HCT116 (cell line): ENCODE measurements at regions not wholly inside any gene's neighbourhood (a gene's known extent, or its start where the extent isn't known, plus 50 kb on each side); places are given as distances from the start of the nearest gene placed in this dataset.

Source experiments
- ATAC-seq: fragments of 200-7000 bp; cut with Tn5 transposase; 2 replicates; pipeline ENCODE4 v1.9.1; 2020; ENCODE audit warnings: mild to moderate bottlenecking, moderate library complexity
- BruUV-seq: library from RNA; stranded (reverse); fragments of 400-500 nt; replicated peaks from 2 replicates; lab custom pipeline; 2021; lab: Mats Ljungman, UMichigan
- CTCF ChIA-PET: fragments of 300-600 bp; sonication (Branson Sonifier 250); formaldehyde crosslinking; loops from one replicate; lab custom pipeline; 2021; ENCODE audit warnings: antibody characterized with exemption; lab: Charles Lee
- POLR2A ChIA-PET: fragments of 300-600, 350-600 bp; sonication (Branson Sonifier 250); formaldehyde crosslinking; loops from one replicate; lab custom pipeline; 2021; ENCODE audit warnings: antibody characterized with exemption; lab: Charles Lee
- RAD21 ChIA-PET, 2 experiments: fragments of 300-600 bp; sonication (Branson Sonifier 250); formaldehyde crosslinking; loops; one replicate each; lab custom pipeline; 2023; ENCODE audit warnings: low total read pairs in 2 of 2; ENCODE audit not compliant: uncharacterized antibody in 2 of 2, unreplicated experiment in 2 of 2, low non-redundant PET in 1 of 2; lab: Charles Lee
- DNase-seq: peaks from one replicate; pipeline ENCODE4 v3.0.0-alpha.2; 2010; ENCODE audit warnings: low read depth, low spot score
- H2AFZ ChIP-seq: fragments of 200-600 bp; shearing (Covaris generic), sonication (generic); 2 replicates; pipeline ENCODE4 v1.6.1; 2017; ENCODE audit warnings: low read depth, mixed run types, mixed read lengths, antibody characterized with exemption, low read length; ENCODE audit not compliant: poor library complexity, severe bottlenecking
- H3K27ac ChIP-seq: 2 replicates; pipeline ENCODE4 v1.5.1; 2012; ENCODE audit warnings: low read depth, low read length
- H3K27me3 ChIP-seq: fragments of 200-600 bp; sonication (generic); 2 replicates; pipeline ENCODE4 v1.6.1; 2016; ENCODE audit warnings: mixed run types, low read length, mixed read lengths; ENCODE audit not compliant: insufficient read depth
- H3K36me3 ChIP-seq, 2 experiments: fragments of 200-500 bp in 1 of 2; fragments of 200-600 bp in 1 of 2; sonication (Bioruptor generic) in 1 of 2; sonication (generic) in 1 of 2; 2 replicates each; pipeline versions ENCODE4 v1.5.1 to v1.6.1; 2014 to 2016; ENCODE audit warnings: low read length in 2 of 2, inconsistent platforms in 1 of 2, mixed read lengths in 1 of 2, mixed run types in 1 of 2; ENCODE audit not compliant: insufficient read depth in 2 of 2, control insufficient read depth in 1 of 2
- H3K4me1 ChIP-seq, 2 experiments: fragments of 200-600 bp in 1 of 2; sonication (generic) in 1 of 2; 2 replicates each; pipeline versions ENCODE4 v1.5.1 to v1.6.1; 2012 to 2017; ENCODE audit warnings: low read length in 2 of 2, inconsistent platforms in 1 of 2, mild to moderate bottlenecking in 1 of 2, mixed read lengths in 1 of 2, mixed run types in 1 of 2, moderate library complexity in 1 of 2; ENCODE audit not compliant: insufficient read depth in 2 of 2, control insufficient read depth in 1 of 2
- H3K4me2 ChIP-seq: fragments of 200-600 bp; sonication (generic); 2 replicates; pipeline ENCODE4 v1.6.1; 2017; ENCODE audit warnings: mixed run types, low read length, mixed read lengths
- H3K4me3 ChIP-seq, 2 experiments: fragments of 200-600 bp in 1 of 2; sonication (generic) in 1 of 2; replicated peaks in 1 of 2; 2 replicates each; pipeline ENCODE4 v1.5.1; 2011 to 2016; ENCODE audit warnings: low read length in 2 of 2, control low read depth in 1 of 2, low read depth in 1 of 2, mild to moderate bottlenecking in 1 of 2, mixed read lengths in 1 of 2, mixed run types in 1 of 2
- H3K79me2 ChIP-seq: fragments of 200-600 bp; sonication (generic); 2 replicates; pipeline ENCODE4 v1.6.1; 2017; ENCODE audit warnings: mild to moderate bottlenecking, mixed run types, low read length, moderate library complexity, mixed read lengths; ENCODE audit not compliant: insufficient read depth
- H3K9ac ChIP-seq: fragments of 200-600 bp; sonication (generic); 2 replicates; pipeline ENCODE4 v1.6.1; 2016; ENCODE audit warnings: low read length, mixed read lengths
- H3K9me2 ChIP-seq: fragments of 200-600 bp; sonication (generic), shearing (Covaris generic); 2 replicates; pipeline ENCODE4 v1.6.1; 2017; ENCODE audit warnings: mixed run types, mild to moderate bottlenecking, moderate library complexity; ENCODE audit not compliant: insufficient read depth
- H3K9me3 ChIP-seq, 2 experiments: fragments of 200-500 bp in 1 of 2; fragments of 200-600 bp in 1 of 2; sonication (Bioruptor generic) in 1 of 2; sonication (generic) in 1 of 2; 2 replicates each; pipeline ENCODE4 v1.6.1; 2014 to 2017; ENCODE audit warnings: low read length in 2 of 2, mixed read lengths in 2 of 2, inconsistent platforms in 1 of 2, low read depth in 1 of 2, mild to moderate bottlenecking in 1 of 2, mixed run types in 1 of 2, moderate library complexity in 1 of 2; ENCODE audit not compliant: control insufficient read depth in 1 of 2, insufficient read depth in 1 of 2
- H4K20me1 ChIP-seq: fragments of 200-600 bp; sonication (generic), shearing (Covaris generic); 2 replicates; pipeline ENCODE4 v1.6.1; 2017; ENCODE audit warnings: mixed run types, mild to moderate bottlenecking, moderate library complexity; ENCODE audit not compliant: insufficient read depth
- CTCF ChIP-seq, 3 experiments: fragments of 200-600 bp in 1 of 3; sonication (generic) in 1 of 3; IDR thresholded peaks in 2 of 3; conservative IDR thresholded peaks in 1 of 3; 2 replicates each; pipeline ENCODE4 v1.5.1; 2012 to 2017; ENCODE audit warnings: low read depth in 2 of 3, low read length in 2 of 3, antibody characterized with exemption in 1 of 3, borderline replicate concordance in 1 of 3, control low read depth in 1 of 3, mild to moderate bottlenecking in 1 of 3, mixed read lengths in 1 of 3, mixed run types in 1 of 3, moderate library complexity in 1 of 3; ENCODE audit not compliant: insufficient read depth in 1 of 3
- ELF1 ChIP-seq: IDR thresholded peaks from 2 replicates; pipeline ENCODE4 v1.6.1; 2012; ENCODE audit warnings: low read depth, borderline replicate concordance
- EZH2phosphoT487 ChIP-seq: fragments of 200-600 bp; IDR thresholded peaks from 2 replicates; pipeline ENCODE4 v1.6.1; 2018; ENCODE audit warnings: antibody characterized with exemption, borderline replicate concordance
- JUND ChIP-seq: IDR thresholded peaks from 2 replicates; pipeline ENCODE4 v1.6.1; 2012
- MAX ChIP-seq: IDR thresholded peaks from 2 replicates; pipeline ENCODE4 v1.6.1; 2012
- SP1 ChIP-seq: IDR thresholded peaks from 2 replicates; pipeline ENCODE4 v1.6.1; 2012; ENCODE audit warnings: low read depth
- SRF ChIP-seq: IDR thresholded peaks from 2 replicates; pipeline ENCODE4 v1.6.1; 2012; ENCODE audit warnings: low read depth
- ZBTB33 ChIP-seq: IDR thresholded peaks from 2 replicates; pipeline ENCODE4 v1.6.1; 2011; ENCODE audit warnings: mild to moderate bottlenecking, low read length, moderate library complexity; ENCODE audit not compliant: insufficient replicate concordance; ENCODE audit errors: extremely low read depth
- ZNF274 ChIP-seq: fragments of 200-500 bp; sonication (Bioruptor generic); IDR thresholded peaks from 2 replicates; pipeline ENCODE4 v1.6.1; 2014; ENCODE audit warnings: mild to moderate bottlenecking, low read depth, low read length, inconsistent platforms
- intact Hi-C: fragments of 100-400 bp; cut with micrococcal nuclease; formaldehyde crosslinking; loops from 2 replicates; pipeline ENCODE4 v1.10.0; 2022

- Histone ChIP-seq H3K4me2 (no peak overlapping the region), H3K9ac (no peak overlapping the region), H3K4me3 (no peak overlapping the region), H3K27me3 (no peaks in the 10 kb centered on the region), H3K79me2 (no peaks in the 10 kb centered on the region), H3K27ac (no peak overlapping the region), H3K36me3 (no peaks in the 10 kb centered on the region), H2AFZ (no peak overlapping the region), H3K9me3 (no peaks in the 10 kb centered on the region; a peak in 1 of 4 replicates), H3K4me1 (no peaks in the 10 kb centered on the region), H3K9me2 (no peaks in the 10 kb centered on the region), H4K20me1 (no peaks in the 10 kb centered on the region)
- ChIA-PET POLR2A (no interaction called here), CTCF (no interaction called here), RAD21 (no interaction called here)
- DNase-seq: no peak
- BruUV-seq: no TSS peak
- intact Hi-C loops: no loop called here
- no peak for TF ChIP-seq ZBTB33
- no peak for TF ChIP-seq SRF
- TF ChIP-seq JUND: no peak
- no peak for TF ChIP-seq SP1
- no peak for ATAC-seq
Measured at GRCh38 chr5:162624110-162624509, 556.5 kb downstream of the GABRG2 start.

GRCh38 chr5:162637481-162637880 lies 569.9 kb downstream of the GABRG2 start:
- BruUV-seq: no TSS peak
- H2AFZ ChIP-seq: no peak overlapping the region
- no peaks in the 10 kb centered on the region for H3K36me3 ChIP-seq
- no peaks in the 10 kb centered on the region for H3K79me2 ChIP-seq
- H3K4me1 ChIP-seq: no peaks in the 10 kb centered on the region
- H3K9ac ChIP-seq: no peak overlapping the region
- ChIA-PET POLR2A (no interaction called here), RAD21 (no interaction called here), CTCF (no interaction called here)
- TF ChIP-seq MAX (no peak), EZH2phosphoT487 (no peak), SP1 (no peak), CTCF (IDR thresholded peaks at IDR 0.05 in 2 of 3, conservative IDR thresholded peaks at IDR 0.05 in 1 of 3; ENCODE audit: borderline replicate concordance in 1 of 3, insufficient read depth in 1 of 3, low read depth in 2 of 3, low read length in 2 of 3) (no peak), ELF1 (no peak), ZNF274 (no peak)
- H3K27me3 ChIP-seq: no peaks in the 10 kb centered on the region
- no peak overlapping the region for H3K4me3 ChIP-seq
- no peak for ATAC-seq
- H3K9me3 ChIP-seq: peaks cover 10% of the 10 kb centered on the region in 2 experiments; a peak in 2 of 4 replicates
- no peak for DNase-seq
- no peaks in the 10 kb centered on the region for H4K20me1 ChIP-seq
- intact Hi-C loops: no loop called here
- no peak overlapping the region for H3K27ac ChIP-seq
- no peak overlapping the region for H3K4me2 ChIP-seq
- no peaks in the 10 kb centered on the region for H3K9me2 ChIP-seq
